NCI-H1092 (cell line): ENCODE measurements at regions not wholly inside any gene's neighbourhood (a gene's known extent, or its start where the extent isn't known, plus 50 kb on each side); places are given as distances from the start of the nearest gene placed in this dataset.

Experiments used
- DNase-seq: peaks from one replicate; lab custom pipeline; 2025; lab: John Stamatoyannopoulos, UW

DNA sequence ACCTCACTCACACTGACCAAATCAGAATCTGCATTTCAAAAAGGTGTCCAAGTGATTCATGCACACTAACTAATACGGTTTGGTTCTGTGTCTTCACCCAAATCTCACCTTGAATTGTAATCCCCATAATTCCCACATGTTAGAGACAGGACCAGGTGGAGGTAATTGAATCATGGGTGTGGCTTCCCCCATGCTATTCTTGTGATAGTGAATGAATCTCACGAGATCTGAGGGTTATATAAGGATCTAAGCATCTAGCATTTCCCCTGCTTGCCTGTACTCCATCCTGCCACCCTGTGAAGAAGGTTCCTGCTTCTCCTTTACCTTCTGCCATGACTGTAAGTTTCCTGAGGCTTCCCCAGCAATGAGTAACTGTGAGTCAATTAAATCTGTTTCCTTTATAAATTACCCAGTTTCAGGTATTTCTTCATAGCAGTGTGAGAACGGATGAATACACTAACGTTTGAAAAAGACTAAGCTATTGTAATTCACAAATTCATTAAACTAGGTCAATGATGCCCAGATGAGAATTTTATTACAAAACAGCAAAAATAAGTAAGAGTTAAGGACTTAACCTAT lies 759.1 kb downstream of the GALC start:
- no peak for DNase-seq

DNA sequence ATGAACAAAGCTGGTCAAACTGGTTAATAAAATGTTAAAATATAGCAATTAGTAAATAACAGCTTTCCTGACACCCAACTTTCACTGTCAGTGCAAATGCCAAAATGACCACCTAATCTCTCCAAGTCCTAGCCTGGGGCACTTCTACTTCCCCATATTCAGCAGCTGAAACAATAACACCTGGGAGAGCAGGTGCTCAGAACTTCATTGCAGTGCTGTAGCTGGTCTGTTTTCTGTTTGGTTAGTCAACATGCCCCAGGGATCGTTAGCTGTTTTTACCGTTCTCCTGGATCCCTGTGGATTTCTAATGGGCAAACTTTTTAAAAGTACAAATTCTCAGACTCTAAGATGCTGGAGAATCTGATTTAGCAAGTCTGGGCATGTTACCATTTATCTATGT lies 759.7 kb downstream of the GALC start:
- no peak for DNase-seq

DNA sequence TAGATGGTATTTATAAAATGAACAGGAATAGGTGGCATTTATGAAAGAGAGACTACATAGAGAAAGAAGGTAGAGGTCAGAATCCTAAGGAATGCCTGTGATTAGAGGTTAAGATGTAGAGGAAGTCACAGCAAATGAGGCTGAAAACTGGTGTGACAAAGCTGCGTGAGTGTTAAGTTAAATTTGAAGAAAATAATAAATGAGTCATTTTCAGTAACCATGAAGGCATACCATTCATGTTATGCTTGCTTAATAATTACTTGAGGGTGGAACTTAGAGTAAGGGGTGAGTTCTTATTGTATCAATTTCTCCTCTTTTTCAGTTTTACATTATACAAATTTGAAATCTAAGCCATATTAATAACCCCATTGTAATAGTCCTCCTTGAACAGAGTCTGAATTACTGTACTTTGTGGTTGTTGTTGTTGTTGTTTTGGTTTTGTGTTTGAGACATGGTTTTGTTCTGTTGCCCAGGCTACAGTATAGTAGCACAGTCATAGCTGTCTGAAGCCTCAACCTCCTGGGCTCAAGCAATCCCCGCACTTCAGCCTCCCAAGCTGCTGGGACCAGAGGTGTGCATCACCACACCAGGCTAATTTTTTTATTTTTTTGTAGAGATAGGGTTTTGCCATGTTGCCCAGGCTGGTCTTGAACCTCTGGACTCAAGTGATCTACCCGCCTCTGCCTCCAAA lies 761.5 kb downstream of the GALC start:
- no peak for DNase-seq

DNA sequence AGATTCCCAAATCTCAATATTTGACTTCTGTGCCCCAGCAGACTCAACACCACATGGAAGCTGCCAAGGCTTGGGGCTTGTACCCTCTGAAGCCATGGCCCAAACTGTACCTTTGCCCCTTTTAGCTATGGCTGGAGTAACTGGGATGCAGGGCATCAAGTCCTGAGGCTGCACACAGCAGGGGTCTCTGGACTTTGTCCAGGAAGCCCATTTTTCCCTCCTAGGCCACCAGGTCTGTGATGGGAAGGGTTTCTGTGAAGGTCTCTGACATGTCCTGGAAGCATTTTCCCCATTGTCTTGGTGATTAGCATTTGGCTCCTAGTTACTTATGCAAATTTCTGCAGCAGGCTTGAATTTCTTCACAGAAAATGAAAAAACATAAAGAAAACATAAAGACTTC lies 762.3 kb downstream of the GALC start:
- DNase-seq: no peak

DNA sequence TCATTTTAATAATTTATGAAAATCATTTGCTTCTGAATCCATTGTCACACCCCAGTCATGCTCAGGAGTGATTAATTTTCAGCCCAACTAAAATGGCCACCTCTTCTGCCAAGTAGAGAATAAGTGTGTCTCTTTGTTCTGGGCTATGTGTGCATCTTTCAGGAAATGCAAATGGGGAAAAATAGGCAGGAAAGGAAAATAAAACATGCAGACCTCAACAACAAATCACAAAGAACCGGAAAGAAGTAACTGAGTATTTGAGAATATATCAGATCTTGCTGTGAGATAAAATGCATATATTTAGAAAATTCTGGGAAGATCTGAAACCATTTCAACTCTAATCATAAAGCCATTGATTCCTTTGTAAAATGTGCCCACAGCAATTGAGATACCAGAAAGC lies 763.9 kb downstream of the GALC start:
- no peak for DNase-seq

DNA sequence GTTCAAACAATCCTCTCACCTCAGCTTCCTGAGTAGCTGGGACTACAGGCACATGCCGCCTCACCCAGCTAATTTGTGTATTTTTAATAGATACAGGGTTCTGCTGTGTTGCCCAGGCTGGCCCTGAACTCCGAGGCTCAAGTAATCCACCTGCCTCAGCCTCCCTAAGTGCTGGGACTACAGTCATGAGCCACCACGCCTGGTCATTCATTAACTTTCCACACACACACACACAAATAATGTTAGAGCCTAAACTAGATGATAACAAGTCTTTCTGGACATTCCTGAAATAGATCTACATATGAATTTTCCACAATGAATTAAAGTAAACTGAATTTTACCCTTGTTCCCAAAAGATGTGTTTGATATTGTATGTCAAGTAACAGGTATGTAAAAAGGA lies 776.0 kb downstream of the GALC start:
- DNase-seq: no peak

DNA sequence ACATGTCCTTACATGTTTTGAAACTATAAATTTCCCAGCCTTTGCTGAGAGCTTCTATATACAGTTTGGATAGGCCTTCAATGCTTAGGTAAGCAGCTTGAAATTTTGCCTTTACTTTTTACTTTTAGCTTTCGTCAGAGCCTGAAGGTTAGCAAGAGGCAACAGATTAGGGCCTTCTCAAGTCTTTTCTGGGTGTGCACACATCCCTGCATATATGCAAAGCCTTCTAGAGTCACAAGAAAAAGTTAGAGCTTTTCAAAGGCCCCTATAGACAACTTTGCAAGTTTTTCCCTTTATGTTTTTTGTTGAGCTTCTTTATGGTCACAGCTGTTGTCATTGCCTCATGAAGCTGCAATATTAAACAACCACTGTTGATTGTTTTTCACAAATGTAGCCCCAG lies 778.4 kb downstream of the GALC start:
- no peak for DNase-seq

DNA sequence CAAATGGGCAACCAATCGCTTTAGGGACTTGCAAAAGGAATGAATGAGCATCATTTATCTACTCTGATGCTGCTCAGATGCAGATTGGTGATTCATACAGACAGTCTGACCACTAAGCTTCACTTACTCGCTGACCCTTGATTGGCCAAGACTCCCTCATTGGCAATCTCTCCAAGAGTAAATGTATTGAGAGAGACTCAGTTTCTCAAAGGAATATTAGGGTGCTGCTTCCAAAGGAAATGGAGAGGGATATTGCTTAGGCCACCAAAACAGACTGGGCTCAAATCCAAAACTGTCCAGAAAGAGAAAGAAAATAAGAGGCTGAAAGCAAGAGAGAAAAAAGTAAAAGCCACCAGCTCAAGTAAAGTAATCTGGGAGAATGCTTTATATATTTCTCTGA lies 785.2 kb downstream of the GALC start:
- no peak for DNase-seq

DNA sequence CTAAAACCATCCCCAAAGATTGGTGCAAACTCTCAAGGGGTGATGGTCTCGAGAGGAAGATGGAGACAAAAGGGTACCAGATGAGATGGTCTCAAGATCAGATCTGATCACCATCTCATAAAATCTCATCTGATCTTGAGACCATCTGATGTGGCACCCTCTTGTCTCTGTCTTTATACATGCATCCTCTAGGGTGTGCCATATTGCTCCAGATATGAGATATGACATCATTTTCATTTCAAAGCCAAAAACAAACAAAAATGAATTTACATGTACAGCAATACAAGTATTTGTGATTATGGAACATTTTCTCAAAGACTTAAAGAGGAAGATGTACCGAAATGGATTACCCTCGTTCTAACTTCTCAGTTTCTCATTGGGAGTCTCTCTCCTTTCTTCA lies 787.2 kb downstream of the GALC start:
- DNase-seq: no peak

DNA sequence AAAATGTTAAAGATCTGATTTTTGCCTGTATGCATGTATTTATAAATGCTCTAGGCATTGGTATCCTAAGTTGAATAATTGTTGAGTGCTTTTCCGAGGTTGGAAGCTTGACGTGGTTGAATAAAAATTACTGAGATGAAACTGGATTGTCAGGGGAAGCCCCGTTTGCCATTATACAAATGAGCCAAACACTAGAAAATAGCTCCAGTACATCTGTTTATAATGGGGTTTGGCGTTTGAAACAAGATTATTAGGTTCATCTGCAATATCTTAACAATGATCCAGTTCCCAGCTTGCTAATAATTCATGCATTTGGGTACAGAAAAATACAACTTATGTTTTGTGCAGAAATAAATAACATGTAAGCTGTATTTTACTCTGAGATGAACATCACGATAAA lies 789.6 kb downstream of the GALC start:
- DNase-seq: no peak

DNA sequence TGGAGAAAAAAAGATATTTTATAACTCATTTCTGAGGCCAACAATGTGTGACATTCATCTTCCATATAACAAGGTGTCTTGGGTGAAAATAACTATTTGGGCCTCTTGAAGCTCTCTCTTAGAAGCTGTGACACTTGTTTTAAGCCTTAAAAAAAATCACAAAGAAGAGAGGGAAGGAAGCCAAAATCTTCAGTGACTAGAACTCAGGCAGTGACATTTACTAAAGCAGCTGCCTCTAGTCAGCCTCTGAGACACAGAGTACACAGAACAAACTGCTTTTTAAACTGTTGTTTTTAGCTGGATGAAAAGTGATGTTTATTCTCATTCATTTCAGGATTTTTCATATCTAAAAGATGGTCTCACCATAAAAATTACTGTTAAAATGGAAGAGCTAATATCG lies 793.6 kb downstream of the GALC start:
- no peak for DNase-seq

DNA sequence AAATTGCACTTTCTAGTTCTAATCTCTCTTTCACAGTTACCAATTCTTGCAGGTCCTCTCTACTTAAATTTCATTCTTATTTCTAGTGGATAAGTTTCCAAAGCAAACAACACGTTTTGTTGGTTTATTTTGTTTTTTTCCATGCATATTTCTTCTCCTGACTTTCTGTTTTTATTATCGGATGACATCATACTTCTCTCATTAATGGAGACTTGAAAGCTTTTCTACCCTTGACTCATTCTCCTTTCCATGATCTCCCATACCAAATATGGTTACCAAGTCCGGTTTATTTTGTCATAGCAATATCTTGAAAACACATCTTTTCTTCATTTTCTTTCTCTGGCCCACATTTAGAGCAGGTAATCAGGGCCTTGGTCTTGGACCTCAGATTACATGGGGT lies 796.5 kb downstream of the GALC start:
- DNase-seq: no peak

DNA sequence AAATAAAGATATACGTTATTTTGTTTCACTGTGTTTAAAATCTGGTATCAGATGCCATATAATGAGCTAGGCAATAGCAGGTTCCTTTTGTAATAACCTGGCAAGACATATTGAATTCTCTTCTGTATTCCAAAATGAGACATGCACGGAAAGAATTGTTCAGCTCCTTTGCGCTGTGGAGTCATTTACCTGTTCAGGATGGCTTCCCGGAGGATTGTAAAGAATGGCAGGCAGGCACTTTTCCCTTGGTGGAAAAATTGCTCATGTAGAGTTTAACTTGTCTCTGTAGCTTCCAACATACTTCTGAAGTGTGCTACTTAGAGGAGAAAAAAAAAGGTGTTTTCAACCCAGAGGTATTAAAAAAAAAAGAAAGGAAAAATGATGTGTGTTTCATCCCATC lies 805.2 kb downstream of the GALC start:
- DNase-seq: no peak

DNA sequence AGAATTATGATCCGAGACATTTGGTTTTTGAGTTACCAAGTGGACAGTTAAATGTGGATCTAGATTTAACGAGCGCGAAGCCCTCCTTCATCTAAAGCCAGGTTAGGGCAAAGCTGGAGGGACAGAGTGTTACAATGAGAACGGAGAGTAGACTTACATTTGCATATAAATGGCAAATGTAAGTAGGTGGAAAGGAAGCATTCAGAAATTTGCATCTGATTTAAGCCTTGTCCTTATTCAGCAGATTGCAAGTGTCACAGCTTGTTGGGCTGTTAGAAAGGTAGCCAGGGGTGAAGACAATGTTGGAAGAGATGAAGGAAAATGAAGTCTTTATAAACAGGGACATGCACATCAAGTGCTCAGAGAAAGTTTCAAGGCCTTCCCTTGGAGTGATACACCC lies 806.2 kb downstream of the GALC start:
- DNase-seq: no peak

DNA sequence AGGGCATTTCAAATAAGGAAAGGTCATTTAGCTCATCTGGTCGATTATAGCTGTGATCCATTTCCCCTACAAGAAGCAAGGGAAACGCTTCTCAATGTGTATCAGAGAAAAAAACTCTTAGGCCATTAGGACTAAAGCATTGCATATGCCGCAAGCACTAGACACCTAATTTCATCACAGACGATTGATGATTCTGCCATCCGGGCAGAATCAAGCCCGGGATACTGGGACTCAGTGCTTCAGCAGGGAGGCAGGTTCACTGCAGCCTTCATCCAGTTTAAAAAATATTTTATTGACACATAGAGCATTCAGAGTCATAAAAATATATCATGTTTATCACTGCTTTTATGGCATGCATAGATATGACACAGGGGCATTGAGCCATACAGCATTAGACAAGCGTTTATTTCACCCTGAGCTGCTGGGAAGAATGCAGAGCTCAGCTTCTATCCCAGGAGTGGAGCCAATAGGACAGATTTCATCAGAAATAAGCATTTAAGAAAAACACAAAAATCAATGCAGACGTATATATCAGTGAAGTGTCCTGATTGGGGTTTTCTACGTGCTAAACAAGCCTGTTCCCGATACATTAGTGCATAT lies 806.9 kb downstream of the GALC start:
- DNase-seq: no peak

DNA sequence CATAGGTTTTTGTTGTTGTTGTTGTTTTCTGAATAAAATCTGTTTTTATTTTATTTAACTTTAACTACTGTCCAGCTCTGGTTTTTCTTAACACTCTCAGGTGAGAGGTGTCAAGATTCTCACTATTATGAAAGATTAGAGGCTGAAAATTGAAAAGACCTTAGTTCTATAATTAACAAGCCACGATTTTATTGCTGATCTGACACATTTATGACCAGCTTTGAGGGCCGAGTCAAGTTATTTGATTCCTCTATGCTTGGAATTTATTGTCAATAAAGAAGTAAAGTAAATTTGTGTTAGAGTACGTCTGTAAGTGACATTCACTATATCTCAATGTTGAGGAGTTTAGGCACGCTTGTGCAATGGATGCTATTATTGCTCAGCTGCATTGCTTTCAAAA lies 808.8 kb downstream of the GALC start:
- DNase-seq: no peak

DNA sequence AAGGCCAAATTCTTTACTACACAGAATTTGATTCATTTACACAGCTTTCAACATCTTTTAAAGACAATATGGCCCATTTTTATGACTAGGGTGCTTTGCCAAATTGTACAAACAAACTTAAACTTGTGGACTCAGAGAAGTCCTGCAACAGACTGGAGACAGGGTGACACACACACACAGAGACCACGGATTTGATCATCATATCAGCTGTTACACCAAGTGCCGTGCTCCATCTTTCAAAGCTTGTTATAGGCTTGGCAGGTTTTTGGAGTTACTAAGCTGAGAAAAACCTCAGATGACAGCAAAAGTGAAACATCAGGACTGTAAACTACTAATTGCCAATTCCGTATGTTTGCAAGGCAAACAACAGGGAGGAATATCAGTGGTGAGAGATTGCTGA lies 811.7 kb downstream of the GALC start:
- DNase-seq: no peak

DNA sequence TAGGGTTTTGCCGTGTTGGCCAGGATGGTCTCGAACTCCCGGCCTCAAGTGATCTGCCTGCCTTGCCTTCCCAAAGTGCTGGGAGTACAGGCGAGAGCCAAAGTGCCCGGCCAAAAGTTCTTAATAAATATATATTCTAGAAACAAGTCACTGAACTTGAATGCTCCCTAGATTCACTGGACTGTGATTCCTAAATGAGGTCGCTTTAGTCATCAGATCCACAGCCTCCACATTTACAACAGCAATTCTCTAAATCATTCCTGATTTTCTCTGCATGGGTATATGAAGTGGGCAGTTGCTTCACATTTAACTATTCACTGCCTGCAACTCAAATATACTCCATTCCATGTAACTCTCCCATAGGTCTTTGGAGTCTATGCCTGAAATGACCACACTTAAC lies 813.0 kb downstream of the GALC start:
- no peak for DNase-seq

DNA sequence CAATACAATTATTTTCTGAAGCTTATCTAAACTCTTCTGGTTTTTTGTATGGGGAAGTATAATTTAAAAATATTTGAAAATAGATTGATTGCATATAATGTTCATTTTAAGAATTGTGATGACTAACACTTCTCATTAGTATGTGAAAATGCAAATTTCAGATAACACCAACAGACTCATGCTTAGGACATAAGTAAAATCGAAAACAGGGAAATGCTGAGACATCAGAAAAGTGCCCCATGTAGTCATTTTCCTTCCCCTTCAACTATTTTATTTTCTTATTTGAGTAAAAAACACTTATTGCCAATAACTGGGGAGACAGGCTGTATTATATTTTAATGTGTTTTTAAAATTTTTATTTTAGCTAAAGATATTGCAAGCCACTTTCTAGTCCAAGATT lies 814.7 kb downstream of the GALC start:
- DNase-seq: no peak

DNA sequence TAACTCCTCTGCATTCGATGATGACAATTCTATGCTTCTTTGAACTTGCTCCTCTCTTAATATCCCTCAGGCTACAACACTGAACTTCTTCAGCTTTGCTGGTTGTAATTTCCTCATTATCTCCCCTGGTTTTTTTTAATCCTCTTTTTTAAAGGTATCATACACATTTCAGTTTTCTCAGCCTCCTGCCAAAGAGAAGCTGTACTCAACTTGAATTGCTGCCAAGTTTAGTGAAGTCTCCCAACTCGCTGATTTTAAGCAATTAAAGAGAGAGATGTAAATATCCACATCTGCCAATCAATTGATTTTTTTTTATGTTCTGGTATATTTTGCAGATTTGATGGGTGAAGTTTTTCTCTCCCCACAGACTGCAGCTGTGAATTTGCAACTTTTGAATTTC lies 817.8 kb downstream of the GALC start:
- DNase-seq: no peak

DNA sequence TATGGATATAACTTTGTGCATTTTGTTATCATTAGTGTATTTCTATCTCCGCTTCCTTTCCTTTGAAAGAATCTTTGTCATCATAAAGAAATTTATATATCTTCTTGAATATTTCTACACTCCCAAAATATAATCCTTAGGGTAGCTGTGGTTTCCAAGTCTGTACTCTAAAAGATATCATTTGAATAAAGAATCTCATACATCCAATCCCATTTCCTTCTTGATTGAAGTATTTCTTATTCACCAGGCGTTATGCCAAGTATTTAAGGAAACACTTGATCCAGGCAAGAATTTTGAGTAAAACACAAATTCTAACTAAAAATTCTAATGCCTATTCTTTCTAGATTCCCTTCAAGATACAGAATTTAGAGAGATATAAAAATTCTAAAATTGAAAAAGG lies 821.8 kb downstream of the GALC start:
- no peak for DNase-seq

DNA sequence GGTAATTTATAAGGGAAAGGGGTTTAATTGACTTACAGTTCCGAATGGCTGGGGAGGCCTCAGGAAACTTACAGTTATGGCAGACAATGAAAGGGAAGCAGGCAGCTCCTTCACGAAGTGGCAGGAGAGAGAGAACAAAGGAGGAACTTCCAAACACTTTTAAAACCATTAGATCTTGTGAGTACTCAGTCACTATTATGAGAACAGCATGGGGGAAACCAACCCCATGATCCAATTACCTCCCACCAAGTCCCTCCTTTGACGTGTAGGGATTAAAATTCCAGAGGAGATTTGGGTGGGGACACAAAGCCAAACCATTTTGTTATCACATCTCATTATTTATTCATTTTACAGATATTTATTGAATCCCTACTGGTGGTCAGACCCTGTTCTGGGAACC lies 822.8 kb downstream of the GALC start:
- DNase-seq: no peak

DNA sequence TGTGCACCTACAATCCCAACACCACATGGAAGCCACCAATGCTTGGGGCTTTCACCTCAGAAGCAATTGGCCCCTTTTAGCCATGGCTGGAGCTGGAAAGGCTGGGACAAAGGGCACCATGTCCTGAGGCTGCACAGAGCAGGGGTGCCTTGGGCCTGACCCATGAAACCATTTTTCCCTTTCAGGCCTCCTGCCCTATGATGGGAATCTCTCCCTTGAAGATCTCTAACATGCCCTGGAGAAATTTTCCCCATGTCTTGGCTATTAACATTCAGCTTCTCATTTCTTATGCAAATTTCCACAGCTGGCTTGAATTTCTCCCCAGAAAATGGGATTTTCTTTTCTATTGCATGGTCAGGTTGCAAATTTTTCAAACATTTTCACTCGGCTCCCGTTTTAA lies 823.6 kb downstream of the GALC start:
- no peak for DNase-seq

DNA sequence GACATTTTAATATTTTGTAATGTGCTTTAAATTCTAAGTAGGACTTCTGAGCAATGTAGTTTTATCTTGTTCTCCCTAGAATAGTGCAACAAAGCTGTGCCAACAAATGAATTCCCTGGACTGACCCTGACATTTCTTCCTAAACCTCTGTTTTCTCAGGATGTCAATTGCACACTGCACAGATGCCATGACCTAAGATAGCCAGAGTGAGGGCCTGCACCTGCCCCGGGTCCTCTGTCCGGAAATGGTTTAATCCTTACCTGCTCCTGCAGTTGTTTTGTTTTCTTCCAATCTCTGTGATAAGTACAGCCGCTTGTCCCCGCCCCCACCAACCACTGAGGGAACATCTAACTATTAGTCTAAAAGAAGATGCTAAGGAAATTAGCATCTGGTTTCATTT lies 831.5 kb downstream of the GALC start:
- no peak for DNase-seq
